Hematopoietic multipotent progenitor cell treated with erythropoietin and hydrocortisone succinate and interleukin-3 and kit ligand, for 6 days (in vitro differentiated cells): ENCODE measurements at regions not wholly inside any gene's neighbourhood (a gene's known extent, or its start where the extent isn't known, plus 50 kb on each side); places are given as distances from the start of the nearest gene placed in this dataset.

ENCODE experiments used
- DNase-seq: peaks from one replicate; pipeline ENCODE4 v3.0.0-alpha.2; 2015

GRCh38 chr1:218686258-218686657 is 341.1 kb downstream of the TGFB2 start:
- DNase-seq: no peak

- no peak for DNase-seq
These were observed 341.6 kb downstream of the TGFB2 start for GRCh38 chr1:218686761-218687160.

- no peak for DNase-seq
These were observed 347.7 kb downstream of the TGFB2 start for GRCh38 chr1:218692808-218693207.

- DNase-seq: no peak
These were observed 348.5 kb downstream of the TGFB2 start for GRCh38 chr1:218693599-218693998.

GRCh38 chr1:218694085-218694484 is 348.9 kb downstream of the TGFB2 start:
- DNase-seq: no peak

- DNase-seq: no peak
These were observed 349.5 kb downstream of the TGFB2 start for GRCh38 chr1:218694636-218695035.

GRCh38 chr1:218695525-218695924 is 350.4 kb downstream of the TGFB2 start:
- no peak for DNase-seq

GRCh38 chr1:218698141-218698540 is 353.0 kb downstream of the TGFB2 start:
- DNase-seq: no peak

GRCh38 chr1:218699421-218699820 is 354.3 kb downstream of the TGFB2 start:
- no peak for DNase-seq

GRCh38 chr1:218699865-218700264 is 354.7 kb downstream of the TGFB2 start:
- DNase-seq: no peak

- DNase-seq: no peak
These were observed 355.5 kb downstream of the TGFB2 start for GRCh38 chr1:218700666-218701065.

GRCh38 chr1:218701131-218701530 is 356.0 kb downstream of the TGFB2 start:
- no peak for DNase-seq

- no peak for DNase-seq
These were observed 357.6 kb downstream of the TGFB2 start for GRCh38 chr1:218702775-218703174.

- DNase-seq: no peak
These were observed 358.7 kb downstream of the TGFB2 start for GRCh38 chr1:218703836-218704235.

- no peak for DNase-seq
These were observed 360.3 kb downstream of the TGFB2 start for GRCh38 chr1:218705391-218705790.

- DNase-seq: no peak
These were observed 361.1 kb downstream of the TGFB2 start for GRCh38 chr1:218705911-218706893.

- no peak for DNase-seq
These were observed 365.9 kb downstream of the TGFB2 start for GRCh38 chr1:218711001-218711400.

- no peak for DNase-seq
These were observed 366.9 kb downstream of the TGFB2 start for GRCh38 chr1:218711884-218712674.

GRCh38 chr1:218712677-218713076 is 367.5 kb downstream of the TGFB2 start:
- no peak for DNase-seq

- DNase-seq: no peak
These were observed 371.0 kb downstream of the TGFB2 start for GRCh38 chr1:218715961-218716669.

- DNase-seq: no peak
These were observed 372.4 kb downstream of the TGFB2 start for GRCh38 chr1:218717575-218717974.

- no peak for DNase-seq
These were observed 373.1 kb downstream of the TGFB2 start for GRCh38 chr1:218718206-218718605.

GRCh38 chr1:218718977-218719376 is 373.8 kb downstream of the TGFB2 start:
- no peak for DNase-seq
